GM23338 (cell line): ENCODE measurements at regions not wholly inside any gene's neighbourhood (a gene's known extent, or its start where the extent isn't known, plus 50 kb on each side); places are given as distances from the start of the nearest gene placed in this dataset.

Experiments used
- ATAC-seq: fragments of 200-7000 bp; cut with Tn5 transposase; 3 replicates; pipeline ENCODE4 v1.9.1; 2020
- DNase-seq: peaks from one replicate; pipeline ENCODE4 v3.0.0-alpha.2; 2015; ENCODE audit warnings: low spot score
- H2AFZ ChIP-seq: fragments of 200-600 bp; sonication (generic); 2 replicates; pipeline ENCODE4 v1.8.0; 2016; ENCODE audit warnings: antibody characterized with exemption, mild to moderate bottlenecking, moderate library complexity
- H3F3A ChIP-seq: fragments of 200-600 bp; sonication (generic); replicated peaks from 2 replicates; pipeline ENCODE4 v1.8.0; 2017; ENCODE audit warnings: antibody characterized with exemption, mixed run types, low read depth
- H3K27ac ChIP-seq: fragments of 200-600 bp; sonication (generic); 2 replicates; pipeline ENCODE4 v1.6.1; 2016; ENCODE audit warnings: low read depth
- H3K27me3 ChIP-seq: fragments of 200-600 bp; sonication (generic); 2 replicates; pipeline ENCODE4 v1.8.0; 2016; ENCODE audit warnings: mild to moderate bottlenecking, mixed run types, moderate library complexity; ENCODE audit not compliant: insufficient read depth
- H3K36me3 ChIP-seq: fragments of 200-600 bp; sonication (generic); 2 replicates; pipeline ENCODE4 v1.8.0; 2016; ENCODE audit warnings: mild to moderate bottlenecking; ENCODE audit not compliant: insufficient read depth
- H3K4me1 ChIP-seq: fragments of 200-600 bp; sonication (generic); 2 replicates; pipeline ENCODE4 v1.8.0; 2016; ENCODE audit warnings: mild to moderate bottlenecking, moderate library complexity; ENCODE audit not compliant: insufficient read depth
- H3K4me2 ChIP-seq: fragments of 200-600 bp; sonication (generic); 2 replicates; pipeline ENCODE4 v1.7.1; 2017; ENCODE audit warnings: mixed run types
- H3K4me3 ChIP-seq: fragments of 200-600 bp; sonication (generic); 2 replicates; pipeline ENCODE4 v1.6.1; 2016; ENCODE audit warnings: mixed run types
- H3K79me2 ChIP-seq: fragments of 200-600 bp; sonication (generic); replicated peaks from 2 replicates; pipeline ENCODE4 v1.8.0; 2017; ENCODE audit warnings: mild to moderate bottlenecking; ENCODE audit not compliant: insufficient read depth
- H3K9me2 ChIP-seq: fragments of 200-600 bp; sonication (generic); 2 replicates; pipeline ENCODE4 v1.8.0; 2017; ENCODE audit not compliant: insufficient read depth
- H4K20me1 ChIP-seq: fragments of 200-600 bp; sonication (generic); replicated peaks from 2 replicates; pipeline ENCODE4 v1.8.0; 2017; ENCODE audit warnings: mild to moderate bottlenecking; ENCODE audit not compliant: insufficient read depth
- H3K27ac Mint-ChIP-seq: 2 replicates; pipeline ENCODE4 v1.8.0; 2020; ENCODE audit warnings: inconsistent platforms, mild to moderate bottlenecking, moderate library complexity, mixed read lengths
- H3K27me3 Mint-ChIP-seq: 3 replicates; pipeline ENCODE4 v1.8.0; 2022; ENCODE audit warnings: low read depth, mild to moderate bottlenecking, moderate library complexity, mixed read lengths, inconsistent platforms; ENCODE audit not compliant: insufficient read depth, poor library complexity
- H3K36me3 Mint-ChIP-seq: 3 replicates; pipeline ENCODE4 v1.8.0; 2021; ENCODE audit warnings: low read depth, mild to moderate bottlenecking, inconsistent platforms, moderate library complexity, mixed read lengths
- H3K4me1 Mint-ChIP-seq: 3 replicates; pipeline ENCODE4 v1.8.0; 2020; ENCODE audit warnings: mild to moderate bottlenecking, inconsistent platforms, mixed read lengths
- H3K4me3 Mint-ChIP-seq: 3 replicates; pipeline ENCODE4 v1.8.0; 2021; ENCODE audit warnings: moderate library complexity, mild to moderate bottlenecking, inconsistent platforms, mixed read lengths
- H3K9me3 Mint-ChIP-seq: 3 replicates; pipeline ENCODE4 v1.8.0; 2020; ENCODE audit warnings: moderate library complexity, mild to moderate bottlenecking, inconsistent platforms, mixed read lengths
- CREB1 ChIP-seq: fragments of 250-450 bp; sonication (Bioruptor Pico); IDR thresholded peaks from 2 replicates; pipeline ENCODE4 v1.5.0; 2020; ENCODE audit warnings: low read depth, mild to moderate bottlenecking, moderate library complexity
- CTCF ChIP-seq, 2 experiments: fragments of 200-600 bp in 1 of 2; sonication (generic) in 1 of 2; conservative IDR thresholded peaks; 2 replicates each; pipeline versions ENCODE4 v1.5.1 to v1.6.1; 2016 to 2017; ENCODE audit warnings: antibody characterized with exemption in 2 of 2, low read depth in 2 of 2, mild to moderate bottlenecking in 2 of 2, moderate library complexity in 1 of 2
- ETS1 ChIP-seq: IDR thresholded peaks from 2 replicates; pipeline ENCODE4 v1.6.1; 2016; ENCODE audit warnings: antibody characterized with exemption
- EZH2 ChIP-seq: fragments of 200-600 bp; sonication (generic); IDR thresholded peaks from one replicate; pipeline ENCODE4 v1.8.0; 2017; ENCODE audit warnings: antibody characterized with exemption, mild to moderate bottlenecking, low read depth; ENCODE audit not compliant: unreplicated experiment
- EZH2phosphoT487 ChIP-seq: fragments of 200-600 bp; sonication (generic); IDR thresholded peaks from one replicate; pipeline ENCODE4 v1.8.1; 2018; ENCODE audit warnings: antibody characterized with exemption; ENCODE audit not compliant: unreplicated experiment
- JUNB ChIP-seq: IDR thresholded peaks from one replicate; pipeline ENCODE4 v1.6.1; 2016; ENCODE audit warnings: antibody characterized with exemption; ENCODE audit not compliant: unreplicated experiment
- NANOG ChIP-seq: IDR thresholded peaks from 2 replicates; pipeline ENCODE4 v1.6.1; 2016; ENCODE audit warnings: antibody characterized with exemption, borderline replicate concordance
- POLR2AphosphoS5 ChIP-seq: IDR thresholded peaks from 2 replicates; pipeline ENCODE4 v1.6.1; 2016; ENCODE audit warnings: antibody characterized with exemption, low read depth
- REST ChIP-seq: IDR thresholded peaks from one replicate; pipeline ENCODE4 v1.6.1; 2018; ENCODE audit warnings: antibody characterized with exemption; ENCODE audit not compliant: unreplicated experiment
- STAT1 ChIP-seq: IDR thresholded peaks from one replicate; pipeline ENCODE4 v1.6.1; 2016; ENCODE audit warnings: antibody characterized with exemption; ENCODE audit not compliant: unreplicated experiment
- ZNF114 ChIP-seq: fragments of 250-450 bp; sonication (Bioruptor Pico); IDR thresholded peaks from 2 replicates; pipeline ENCODE4 v1.5.0; 2020; ENCODE audit warnings: mild to moderate bottlenecking, moderate library complexity
- ZNF331 ChIP-seq: fragments of 250-450 bp; sonication (Bioruptor Pico); IDR thresholded peaks from 2 replicates; pipeline ENCODE4 v1.5.0; 2020; ENCODE audit warnings: low read depth, mild to moderate bottlenecking, moderate library complexity
- TF ChIP-seq, protein P1 (sequence below): fragments of 250-450 bp; sonication (Bioruptor Pico); IDR thresholded peaks from 2 replicates; pipeline ENCODE4 v1.5.0; 2020; ENCODE audit warnings: mild to moderate bottlenecking, moderate library complexity

GRCh38 chr5:158407824-158408195 lies 548.9 kb upstream of the CLINT1 start:
- H3K4me1 ChIP-seq = no peaks in the 10 kb centered on the region
- peaks cover 13% of the 10 kb centered on the region for H3K9me3 Mint-ChIP-seq
- no peaks in the 10 kb centered on the region for H3K4me1 Mint-ChIP-seq
- no peaks in the 10 kb centered on the region for H3F3A ChIP-seq
- no peaks in the 10 kb centered on the region for H4K20me1 ChIP-seq
- no peak overlapping the region for H3K27ac Mint-ChIP-seq
- H3K9me2 ChIP-seq = no peaks in the 10 kb centered on the region
- H3K79me2 ChIP-seq = no peaks in the 10 kb centered on the region
- H3K4me3 Mint-ChIP-seq = no peak overlapping the region
- H3K27me3 Mint-ChIP-seq = no peaks in the 10 kb centered on the region
- no peak for ATAC-seq
- H3K27ac ChIP-seq = no peak overlapping the region
- H3K4me2 ChIP-seq = no peak overlapping the region
- no peak overlapping the region for H2AFZ ChIP-seq
- H3K27me3 ChIP-seq = no peaks in the 10 kb centered on the region
- no peaks in the 10 kb centered on the region for H3K36me3 ChIP-seq
- no peak for DNase-seq
- H3K4me3 ChIP-seq = no peak overlapping the region
- peaks cover 9% of the 10 kb centered on the region; the same call in 2 of the 3 replicates for H3K36me3 Mint-ChIP-seq
- TF ChIP-seq REST (no peak), JUNB (no peak), ETS1 (no peak), CTCF (conservative IDR thresholded peaks at IDR 0.05; ENCODE audit: low read depth in 2 of 2) (no peak), STAT1 (no peak), EZH2 (no peak), POLR2AphosphoS5 (no peak), ZNF331 (CRISPR knock-in tag) (no peak), EZH2phosphoT487 (no peak), CREB1 (no peak), ZNF114 (CRISPR knock-in tag) (no peak), NANOG (no peak)
- TF ChIP-seq, protein P1, sequence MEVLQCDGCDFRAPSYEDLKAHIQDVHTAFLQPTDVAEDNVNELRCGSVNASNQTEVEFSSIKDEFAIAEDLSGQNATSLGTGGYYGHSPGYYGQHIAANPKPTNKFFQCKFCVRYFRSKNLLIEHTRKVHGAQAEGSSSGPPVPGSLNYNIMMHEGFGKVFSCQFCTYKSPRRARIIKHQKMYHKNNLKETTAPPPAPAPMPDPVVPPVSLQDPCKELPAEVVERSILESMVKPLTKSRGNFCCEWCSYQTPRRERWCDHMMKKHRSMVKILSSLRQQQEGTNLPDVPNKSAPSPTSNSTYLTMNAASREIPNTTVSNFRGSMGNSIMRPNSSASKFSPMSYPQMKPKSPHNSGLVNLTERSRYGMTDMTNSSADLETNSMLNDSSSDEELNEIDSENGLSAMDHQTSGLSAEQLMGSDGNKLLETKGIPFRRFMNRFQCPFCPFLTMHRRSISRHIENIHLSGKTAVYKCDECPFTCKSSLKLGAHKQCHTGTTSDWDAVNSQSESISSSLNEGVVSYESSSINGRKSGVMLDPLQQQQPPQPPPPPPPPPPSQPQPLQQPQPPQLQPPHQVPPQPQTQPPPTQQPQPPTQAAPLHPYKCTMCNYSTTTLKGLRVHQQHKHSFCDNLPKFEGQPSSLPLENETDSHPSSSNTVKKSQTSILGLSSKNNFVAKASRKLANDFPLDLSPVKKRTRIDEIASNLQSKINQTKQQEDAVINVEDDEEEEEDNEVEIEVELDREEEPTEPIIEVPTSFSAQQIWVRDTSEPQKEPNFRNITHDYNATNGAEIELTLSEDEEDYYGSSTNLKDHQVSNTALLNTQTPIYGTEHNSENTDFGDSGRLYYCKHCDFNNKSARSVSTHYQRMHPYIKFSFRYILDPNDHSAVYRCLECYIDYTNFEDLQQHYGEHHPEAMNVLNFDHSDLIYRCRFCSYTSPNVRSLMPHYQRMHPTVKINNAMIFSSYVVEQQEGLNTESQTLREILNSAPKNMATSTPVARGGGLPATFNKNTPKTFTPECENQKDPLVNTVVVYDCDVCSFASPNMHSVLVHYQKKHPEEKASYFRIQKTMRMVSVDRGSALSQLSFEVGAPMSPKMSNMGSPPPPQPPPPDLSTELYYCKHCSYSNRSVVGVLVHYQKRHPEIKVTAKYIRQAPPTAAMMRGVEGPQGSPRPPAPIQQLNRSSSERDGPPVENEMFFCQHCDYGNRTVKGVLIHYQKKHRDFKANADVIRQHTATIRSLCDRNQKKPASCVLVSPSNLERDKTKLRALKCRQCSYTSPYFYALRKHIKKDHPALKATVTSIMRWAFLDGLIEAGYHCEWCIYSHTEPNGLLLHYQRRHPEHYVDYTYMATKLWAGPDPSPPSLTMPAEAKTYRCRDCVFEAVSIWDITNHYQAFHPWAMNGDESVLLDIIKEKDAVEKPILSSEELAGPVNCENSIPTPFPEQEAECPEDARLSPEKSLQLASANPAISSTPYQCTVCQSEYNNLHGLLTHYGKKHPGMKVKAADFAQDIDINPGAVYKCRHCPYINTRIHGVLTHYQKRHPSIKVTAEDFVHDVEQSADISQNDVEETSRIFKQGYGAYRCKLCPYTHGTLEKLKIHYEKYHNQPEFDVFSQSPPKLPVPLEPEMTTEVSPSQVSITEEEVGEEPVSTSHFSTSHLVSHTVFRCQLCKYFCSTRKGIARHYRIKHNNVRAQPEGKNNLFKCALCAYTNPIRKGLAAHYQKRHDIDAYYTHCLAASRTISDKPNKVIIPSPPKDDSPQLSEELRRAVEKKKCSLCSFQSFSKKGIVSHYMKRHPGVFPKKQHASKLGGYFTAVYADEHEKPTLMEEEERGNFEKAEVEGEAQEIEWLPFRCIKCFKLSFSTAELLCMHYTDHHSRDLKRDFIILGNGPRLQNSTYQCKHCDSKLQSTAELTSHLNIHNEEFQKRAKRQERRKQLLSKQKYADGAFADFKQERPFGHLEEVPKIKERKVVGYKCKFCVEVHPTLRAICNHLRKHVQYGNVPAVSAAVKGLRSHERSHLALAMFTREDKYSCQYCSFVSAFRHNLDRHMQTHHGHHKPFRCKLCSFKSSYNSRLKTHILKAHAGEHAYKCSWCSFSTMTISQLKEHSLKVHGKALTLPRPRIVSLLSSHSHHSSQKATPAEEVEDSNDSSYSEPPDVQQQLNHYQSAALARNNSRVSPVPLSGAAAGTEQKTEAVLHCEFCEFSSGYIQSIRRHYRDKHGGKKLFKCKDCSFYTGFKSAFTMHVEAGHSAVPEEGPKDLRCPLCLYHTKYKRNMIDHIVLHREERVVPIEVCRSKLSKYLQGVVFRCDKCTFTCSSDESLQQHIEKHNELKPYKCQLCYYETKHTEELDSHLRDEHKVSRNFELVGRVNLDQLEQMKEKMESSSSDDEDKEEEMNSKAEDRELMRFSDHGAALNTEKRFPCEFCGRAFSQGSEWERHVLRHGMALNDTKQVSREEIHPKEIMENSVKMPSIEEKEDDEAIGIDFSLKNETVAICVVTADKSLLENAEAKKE (CRISPR knock-in tag) = no peak
